Osteoblast (primary cell): ENCODE measurements at regions not wholly inside any gene's neighbourhood (a gene's known extent, or its start where the extent isn't known, plus 50 kb on each side); places are given as distances from the start of the nearest gene placed in this dataset.
A peak's percentile ranks its signal among the peaks of the same experiment; 100 is the strongest.

ENCODE experiments used
- DNase-seq: peaks from one replicate; pipeline ENCODE4 v3.0.0; 2011; ENCODE audit warnings: low spot score, mixed read lengths; ENCODE audit not compliant: insufficient read length; ENCODE audit errors: missing footprints
- H2AFZ ChIP-seq: 2 replicates; pipeline ENCODE4 v1.6.0; 2011; ENCODE audit warnings: mild to moderate bottlenecking, low read length
- H3K27ac ChIP-seq: 2 replicates; pipeline ENCODE4 v1.5.1; 2011; ENCODE audit warnings: mild to moderate bottlenecking, low read depth, low read length, moderate library complexity
- H3K27me3 ChIP-seq: 2 replicates; pipeline ENCODE4 v1.6.0; 2012; ENCODE audit warnings: mild to moderate bottlenecking, control low read depth, inconsistent platforms, low read length, moderate library complexity; ENCODE audit not compliant: insufficient read depth
- H3K36me3 ChIP-seq: 2 replicates; pipeline ENCODE4 v1.5.1; 2011; ENCODE audit warnings: mild to moderate bottlenecking, low read length, control low read depth, moderate library complexity; ENCODE audit not compliant: insufficient read depth
- H3K4me1 ChIP-seq: 2 replicates; pipeline ENCODE4 v1.5.1; 2011; ENCODE audit warnings: mild to moderate bottlenecking, low read length, control low read depth, moderate library complexity; ENCODE audit not compliant: insufficient read depth
- H3K4me2 ChIP-seq: 2 replicates; pipeline ENCODE4 v1.6.0; 2011; ENCODE audit warnings: mild to moderate bottlenecking, low read length; ENCODE audit not compliant: insufficient read depth
- H3K4me3 ChIP-seq: fragments of 200-600 bp; sonication (generic); 3 replicates; pipeline ENCODE4 v1.5.1; 2012; ENCODE audit warnings: mild to moderate bottlenecking, low read length, inconsistent platforms; ENCODE audit not compliant: insufficient read depth
- H3K79me2 ChIP-seq: 2 replicates; pipeline ENCODE4 v1.6.0; 2012; ENCODE audit warnings: mild to moderate bottlenecking, low read length, control low read depth, inconsistent platforms; ENCODE audit not compliant: insufficient read depth
- H3K9me3 ChIP-seq: 2 replicates; pipeline ENCODE4 v1.5.1; 2011; ENCODE audit warnings: low read depth, low read length, control low read depth
- H4K20me1 ChIP-seq: 2 replicates; pipeline ENCODE4 v1.6.0; 2012; ENCODE audit warnings: mild to moderate bottlenecking, low read length, control low read depth; ENCODE audit not compliant: insufficient read depth
- TF ChIP-seq, protein P1 (sequence below): IDR thresholded peaks from 2 replicates; pipeline ENCODE4 v1.5.1; 2011; ENCODE audit warnings: mild to moderate bottlenecking, low read depth, low read length, moderate library complexity; ENCODE audit errors: extremely low read depth

DNA sequence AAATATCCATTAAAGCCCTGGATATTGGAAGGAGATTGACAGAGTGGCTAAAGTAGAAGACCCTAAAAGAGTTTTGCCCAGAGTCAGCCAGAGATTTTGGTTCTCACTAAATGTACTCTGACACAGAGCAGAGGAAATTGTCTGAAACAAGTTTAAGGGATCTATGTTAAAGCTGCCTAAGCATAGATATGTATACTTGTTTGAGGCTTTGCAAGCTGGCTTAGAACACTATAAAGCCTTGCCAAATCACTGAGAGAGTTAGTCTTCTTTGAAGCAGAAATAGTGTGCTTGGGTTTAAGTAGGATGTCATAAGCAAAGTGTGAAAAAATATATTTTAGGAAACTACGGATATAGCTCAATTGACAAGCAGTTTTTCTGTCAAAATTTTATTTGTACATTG lies 653.5 kb downstream of the FSCB start:
- H3K79me2 ChIP-seq, result no peaks in the 10 kb centered on the region
- no peak for DNase-seq
- H3K27me3 ChIP-seq, result no peaks in the 10 kb centered on the region
- H2AFZ ChIP-seq, result no peak overlapping the region
- no peaks in the 10 kb centered on the region for H3K36me3 ChIP-seq
- TF ChIP-seq, protein P1, sequence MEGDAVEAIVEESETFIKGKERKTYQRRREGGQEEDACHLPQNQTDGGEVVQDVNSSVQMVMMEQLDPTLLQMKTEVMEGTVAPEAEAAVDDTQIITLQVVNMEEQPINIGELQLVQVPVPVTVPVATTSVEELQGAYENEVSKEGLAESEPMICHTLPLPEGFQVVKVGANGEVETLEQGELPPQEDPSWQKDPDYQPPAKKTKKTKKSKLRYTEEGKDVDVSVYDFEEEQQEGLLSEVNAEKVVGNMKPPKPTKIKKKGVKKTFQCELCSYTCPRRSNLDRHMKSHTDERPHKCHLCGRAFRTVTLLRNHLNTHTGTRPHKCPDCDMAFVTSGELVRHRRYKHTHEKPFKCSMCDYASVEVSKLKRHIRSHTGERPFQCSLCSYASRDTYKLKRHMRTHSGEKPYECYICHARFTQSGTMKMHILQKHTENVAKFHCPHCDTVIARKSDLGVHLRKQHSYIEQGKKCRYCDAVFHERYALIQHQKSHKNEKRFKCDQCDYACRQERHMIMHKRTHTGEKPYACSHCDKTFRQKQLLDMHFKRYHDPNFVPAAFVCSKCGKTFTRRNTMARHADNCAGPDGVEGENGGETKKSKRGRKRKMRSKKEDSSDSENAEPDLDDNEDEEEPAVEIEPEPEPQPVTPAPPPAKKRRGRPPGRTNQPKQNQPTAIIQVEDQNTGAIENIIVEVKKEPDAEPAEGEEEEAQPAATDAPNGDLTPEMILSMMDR, result no peak
- no peaks in the 10 kb centered on the region for H3K9me3 ChIP-seq
- H4K20me1 ChIP-seq, result no peaks in the 10 kb centered on the region
- no peak overlapping the region for H3K4me3 ChIP-seq
- no peak overlapping the region for H3K27ac ChIP-seq
- H3K4me1 ChIP-seq, result no peaks in the 10 kb centered on the region
- H3K4me2 ChIP-seq, result no peak overlapping the region

DNA sequence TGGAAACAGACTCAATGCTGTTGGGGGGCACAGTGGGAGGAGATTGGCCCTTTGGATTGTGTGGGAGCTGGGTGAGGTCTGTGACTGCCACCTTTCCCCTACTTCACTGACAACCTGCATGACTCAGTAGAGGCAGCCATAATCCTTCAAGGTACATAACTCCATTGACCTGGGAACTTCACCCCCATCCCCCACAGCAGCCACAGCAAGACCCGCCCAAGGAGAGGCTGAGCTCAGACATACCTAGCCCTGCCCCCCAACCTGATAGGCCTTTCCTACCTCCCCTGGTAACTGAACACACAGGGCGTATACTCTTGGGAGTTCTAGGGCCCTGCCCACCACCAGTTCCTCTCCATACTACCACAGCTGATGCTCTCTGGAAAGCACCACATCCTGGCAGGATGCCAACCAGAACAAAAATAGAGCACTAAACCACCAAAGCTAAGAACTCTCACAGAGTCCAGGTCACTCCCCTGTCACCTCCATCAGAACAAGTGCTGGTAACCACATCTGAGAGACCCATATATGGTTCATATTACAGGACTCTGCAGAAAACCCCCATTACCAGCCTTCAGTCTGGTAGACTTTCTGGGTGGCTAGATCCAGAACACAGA lies 703.9 kb downstream of the FSCB start:
- Histone ChIP-seq H3K4me1 (no peaks in the 10 kb centered on the region), H3K4me3 (no peak overlapping the region), H2AFZ (no peak overlapping the region), H3K27me3 (no peaks in the 10 kb centered on the region), H4K20me1 (no peaks in the 10 kb centered on the region), H3K4me2 (no peak overlapping the region), H3K27ac (no peak overlapping the region), H3K9me3 (peaks cover 4% of the 10 kb centered on the region), H3K79me2 (no peaks in the 10 kb centered on the region), H3K36me3 (no peaks in the 10 kb centered on the region)
- TF ChIP-seq, protein P1, result no peak
- no peak for DNase-seq

DNA sequence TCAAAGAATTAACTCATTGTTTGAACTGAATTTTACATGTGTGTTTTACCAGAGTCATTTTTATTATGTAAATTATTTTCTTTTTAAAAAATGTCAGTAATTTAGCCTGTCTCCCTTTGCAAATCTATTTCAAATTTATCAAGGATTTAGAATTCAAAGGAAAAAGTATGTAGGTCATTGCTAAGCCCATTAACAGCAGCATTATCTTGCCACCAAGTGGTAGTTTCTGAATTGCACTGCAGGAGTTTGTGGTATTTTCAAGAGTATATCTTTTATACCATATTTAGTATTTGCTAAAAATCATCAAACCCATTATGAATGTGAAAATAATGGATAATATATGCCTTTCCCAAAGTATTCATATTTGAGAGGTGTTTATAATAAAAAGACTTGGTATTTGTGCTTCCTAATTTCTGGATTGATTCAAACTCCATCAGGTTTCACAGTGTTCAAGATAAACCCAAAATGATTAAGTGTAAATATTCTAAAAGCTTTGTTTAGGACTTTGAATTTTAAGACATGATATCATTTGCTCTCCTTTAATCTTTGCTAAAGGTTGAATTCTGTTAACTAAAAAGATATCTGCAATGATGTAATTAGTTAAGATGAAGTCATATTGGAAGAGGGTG lies 711.4 kb downstream of the FSCB start:
- no peak overlapping the region for H3K4me3 ChIP-seq
- H3K79me2 ChIP-seq, result no peaks in the 10 kb centered on the region
- H4K20me1 ChIP-seq, result no peaks in the 10 kb centered on the region
- H3K36me3 ChIP-seq, result no peaks in the 10 kb centered on the region
- no peak for DNase-seq
- H3K27ac ChIP-seq, result no peak overlapping the region
- no peak overlapping the region for H3K4me2 ChIP-seq
- H3K9me3 ChIP-seq, result no peaks in the 10 kb centered on the region
- H3K4me1 ChIP-seq, result no peaks in the 10 kb centered on the region
- TF ChIP-seq, protein P1, result peak; percentile 13
- no peak overlapping the region for H2AFZ ChIP-seq
- H3K27me3 ChIP-seq, result no peaks in the 10 kb centered on the region

DNA sequence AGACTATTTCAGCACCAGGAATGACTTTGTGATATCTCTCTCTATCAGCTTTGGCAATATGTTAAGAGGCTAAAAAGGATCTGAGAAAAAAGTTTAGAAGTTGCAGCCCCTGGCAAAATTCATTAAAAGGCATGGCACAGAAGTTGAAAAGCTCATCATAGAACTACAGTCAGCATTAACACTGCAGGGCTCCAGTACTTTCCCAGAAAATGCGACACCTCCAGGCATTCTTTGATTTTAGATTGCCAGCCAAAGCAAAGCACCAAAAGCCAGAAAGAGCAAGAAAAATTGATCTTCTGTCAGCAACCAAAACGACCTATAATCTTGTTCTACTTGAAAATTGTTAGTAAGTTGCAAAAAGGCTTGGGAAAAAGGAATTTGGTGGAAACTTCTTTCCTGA lies 713.5 kb downstream of the FSCB start:
- Histone ChIP-seq H3K27ac (no peak overlapping the region), H3K4me3 (no peak overlapping the region), H3K36me3 (no peaks in the 10 kb centered on the region), H3K27me3 (no peaks in the 10 kb centered on the region), H3K4me1 (no peaks in the 10 kb centered on the region), H3K9me3 (no peaks in the 10 kb centered on the region), H3K79me2 (no peaks in the 10 kb centered on the region), H4K20me1 (no peaks in the 10 kb centered on the region), H2AFZ (no peak overlapping the region), H3K4me2 (no peak overlapping the region)
- DNase-seq, result peak; percentile 1
- TF ChIP-seq, protein P1, result no peak
